Spleen (tissue), 11 donors: ENCODE measurements at regions not wholly inside any gene's neighbourhood (a gene's known extent, or its start where the extent isn't known, plus 50 kb on each side); places are given as distances from the start of the nearest gene placed in this dataset.

Experiments used
- DNase-seq: peaks from one replicate; pipeline ENCODE4 v3.0.0-alpha.2; 2020
- H3K27ac ChIP-seq, 8 donors: fragments of 200-600 bp; sonication (generic) in 7 of 8; 1 replicate in 4 of 8; 2 replicates in 4 of 8; pipeline versions ENCODE4 v1.5.0 to v1.8.0; 2016 to 2021; ENCODE audit warnings: inconsistent platforms in 4 of 8, mild to moderate bottlenecking in 4 of 8, moderate library complexity in 1 of 8
- H3K27me3 ChIP-seq, 7 donors: fragments of 200-600 bp; sonication (generic) in 6 of 7; replicated peaks in 1 of 7; 1 replicate in 4 of 7; 2 replicates in 3 of 7; pipeline versions ENCODE4 v1.5.0 to v1.8.0; 2016 to 2021; ENCODE audit warnings: inconsistent platforms in 3 of 7, mild to moderate bottlenecking in 1 of 7
- H3K36me3 ChIP-seq, 6 donors: fragments of 200-600 bp; sonication (generic) in 5 of 6; 1 replicate in 4 of 6; 2 replicates in 2 of 6; pipeline versions ENCODE4 v1.5.0 to v1.8.0; 2016 to 2021; ENCODE audit warnings: inconsistent platforms in 2 of 6
- H3K4me1 ChIP-seq, 6 donors: fragments of 200-600 bp; sonication (generic) in 5 of 6; 1 replicate in 3 of 6; 2 replicates in 3 of 6; pipeline versions ENCODE4 v1.5.0 to v1.8.0; 2016 to 2021; ENCODE audit warnings: inconsistent platforms in 3 of 6
- H3K4me3 ChIP-seq, 8 donors: fragments of 200-600 bp; sonication (generic) in 7 of 8; 1 replicate in 4 of 8; 2 replicates in 4 of 8; pipeline versions ENCODE4 v1.5.0 to v1.8.0; 2016 to 2021; ENCODE audit warnings: inconsistent platforms in 4 of 8, mild to moderate bottlenecking in 4 of 8, moderate library complexity in 2 of 8
- H3K9me3 ChIP-seq, 8 donors: fragments of 200-600 bp; sonication (generic) in 7 of 8; 1 replicate in 4 of 8; 2 replicates in 4 of 8; pipeline versions ENCODE4 v1.5.0 to v1.8.0; 2016 to 2021; ENCODE audit warnings: inconsistent platforms in 4 of 8
- POLR2A ChIP-seq, 3 donors: fragments of 450-650 bp; IDR thresholded peaks; one replicate each; pipeline ENCODE4 v1.5.1; 2017; ENCODE audit warnings: antibody characterized with exemption in 3 of 3, mild to moderate bottlenecking in 1 of 3
- POLR2AphosphoS5 ChIP-seq, 3 donors: sonication (generic); formaldehyde crosslinking; IDR thresholded peaks; one replicate each; pipeline ENCODE4 v1.5.1; 2017; ENCODE audit warnings: antibody characterized with exemption in 3 of 3
- WGBS, 5 donors: extraction: QIAGEN DNeasy Blood & Tissue Kit in 3 of 5; methylation state at CpG; one replicate each; pipeline versions ENCODE4 v1.1.5 to v1.1.7; 2013 to 2018; 5-methylcytosine and 5-hydroxymethylcytosine counted together
- intact Hi-C: fragments of 100-400 bp; cut with DNase I; formaldehyde crosslinking; loops from one replicate; pipeline ENCODE4 v1.15.0; 2023; ENCODE audit warnings: low total_unique reads
- TF ChIP-seq, protein P1 (sequence below), 11 experiments: fragments of 200-600 bp in 7 of 11; fragments of 450-650 bp in 4 of 11; sonication (generic) in 4 of 11; IDR thresholded peaks in 8 of 11; conservative IDR thresholded peaks in 3 of 11; 1 replicate in 7 of 11; 2 replicates in 4 of 11; pipeline versions ENCODE4 v1.4.0 to v1.8.0; 2016 to 2021; ENCODE audit warnings: antibody characterized with exemption in 11 of 11, inconsistent platforms in 4 of 11, mild to moderate bottlenecking in 1 of 11
- donor health status: healthy with polysubstance abuse.
- donor health status: DM: no; HTN: no; CAD: no; lungs with moderate emphysema.
- donor health status: DM: no; HTN: no; CAD: no.
- donor health status: Bipolar disorder and iron deficiency.
- donor health status: healthy.
- donor health status: DM: no; HTN: no; CAD: no.
- donor health status: DM: yes; HTN: yes; CAD: no.

- 50 to 79% (median 72%) methylated on average over 2 of the region's 2 CpGs for WGBS, 5 donors
- H3K27me3 ChIP-seq, result no peaks in the 10 kb centered on the region
- no peak for DNase-seq
- H3K4me1 ChIP-seq, result no peaks in the 10 kb centered on the region
- H3K9me3 ChIP-seq, result no peaks in the 10 kb centered on the region
- no peak overlapping the region for H3K27ac ChIP-seq
- no peak overlapping the region for H3K4me3 ChIP-seq
- TF ChIP-seq POLR2A (IDR thresholded peaks at IDR 0.05), result no peak
- TF ChIP-seq, protein P1, sequence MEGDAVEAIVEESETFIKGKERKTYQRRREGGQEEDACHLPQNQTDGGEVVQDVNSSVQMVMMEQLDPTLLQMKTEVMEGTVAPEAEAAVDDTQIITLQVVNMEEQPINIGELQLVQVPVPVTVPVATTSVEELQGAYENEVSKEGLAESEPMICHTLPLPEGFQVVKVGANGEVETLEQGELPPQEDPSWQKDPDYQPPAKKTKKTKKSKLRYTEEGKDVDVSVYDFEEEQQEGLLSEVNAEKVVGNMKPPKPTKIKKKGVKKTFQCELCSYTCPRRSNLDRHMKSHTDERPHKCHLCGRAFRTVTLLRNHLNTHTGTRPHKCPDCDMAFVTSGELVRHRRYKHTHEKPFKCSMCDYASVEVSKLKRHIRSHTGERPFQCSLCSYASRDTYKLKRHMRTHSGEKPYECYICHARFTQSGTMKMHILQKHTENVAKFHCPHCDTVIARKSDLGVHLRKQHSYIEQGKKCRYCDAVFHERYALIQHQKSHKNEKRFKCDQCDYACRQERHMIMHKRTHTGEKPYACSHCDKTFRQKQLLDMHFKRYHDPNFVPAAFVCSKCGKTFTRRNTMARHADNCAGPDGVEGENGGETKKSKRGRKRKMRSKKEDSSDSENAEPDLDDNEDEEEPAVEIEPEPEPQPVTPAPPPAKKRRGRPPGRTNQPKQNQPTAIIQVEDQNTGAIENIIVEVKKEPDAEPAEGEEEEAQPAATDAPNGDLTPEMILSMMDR (IDR thresholded peaks at IDR 0.05 in 8 of 11, conservative IDR thresholded peaks at IDR 0.05 in 3 of 11), result no peak
- TF ChIP-seq POLR2AphosphoS5 (IDR thresholded peaks at IDR 0.05), result no peak
- intact Hi-C loops, result no loop called here
- H3K36me3 ChIP-seq, result no peaks in the 10 kb centered on the region
These were observed 284.1 kb downstream of the ZBBX start for GRCh38 chr3:167095976-167096375.

GRCh38 chr3:167094632-167095031 lies 285.5 kb downstream of the ZBBX start:
- intact Hi-C loops, result no loop called here
- H3K9me3 ChIP-seq, result no peaks in the 10 kb centered on the region
- H3K4me1 ChIP-seq, result no peaks in the 10 kb centered on the region
- no peaks in the 10 kb centered on the region for H3K27me3 ChIP-seq
- H3K36me3 ChIP-seq, result no peaks in the 10 kb centered on the region
- no peak for DNase-seq
- no peak overlapping the region for H3K27ac ChIP-seq
- no peak overlapping the region for H3K4me3 ChIP-seq
- TF ChIP-seq, protein P1 (IDR thresholded peaks at IDR 0.05 in 8 of 11, conservative IDR thresholded peaks at IDR 0.05 in 3 of 11), result no peak
- no peak for TF ChIP-seq POLR2A (IDR thresholded peaks at IDR 0.05)
- no peak for TF ChIP-seq POLR2AphosphoS5 (IDR thresholded peaks at IDR 0.05)

DNA sequence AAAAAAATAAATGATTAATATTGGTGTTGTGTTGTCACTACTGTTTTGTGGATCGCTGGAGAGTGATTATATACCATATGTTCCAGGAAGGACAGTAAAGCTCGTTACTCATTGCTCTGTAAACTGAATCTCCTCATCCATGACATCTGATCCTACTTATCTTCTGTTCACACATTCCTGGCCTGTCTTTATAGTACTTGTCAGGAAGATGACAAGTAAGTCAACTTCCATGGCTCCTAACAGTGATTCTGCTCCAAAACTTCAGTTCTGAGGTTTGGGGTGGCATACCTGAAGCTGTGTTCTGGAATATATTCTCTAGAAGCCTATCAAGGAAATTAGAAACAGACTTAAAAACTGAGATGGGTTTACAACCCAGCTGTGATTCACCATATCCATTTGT lies 288.9 kb downstream of the ZBBX start:
- no peak for DNase-seq
- Histone ChIP-seq H3K27me3 (no peaks in the 10 kb centered on the region), H3K27ac (no peak overlapping the region), H3K4me3 (no peak overlapping the region), H3K9me3 (peaks cover 0 to 3% (median 0%) of the 10 kb centered on the region in 8 donors), H3K4me1 (no peaks in the 10 kb centered on the region), H3K36me3 (no peaks in the 10 kb centered on the region)
- 33 to 55% (median 40%) methylated on average over 2 of the region's 2 CpGs for WGBS, 5 donors
- TF ChIP-seq POLR2A (IDR thresholded peaks at IDR 0.05) (no peak), POLR2AphosphoS5 (IDR thresholded peaks at IDR 0.05) (no peak)
- TF ChIP-seq, protein P1 (IDR thresholded peaks at IDR 0.05 in 8 of 11, conservative IDR thresholded peaks at IDR 0.05 in 3 of 11), result no peak
- intact Hi-C loops, result no loop called here

GRCh38 chr3:167084545-167084944 lies 295.6 kb downstream of the ZBBX start:
- Histone ChIP-seq H3K4me3 (no peak overlapping the region), H3K9me3 (peaks cover 0 to 3% (median 0%) of the 10 kb centered on the region in 8 donors), H3K36me3 (no peaks in the 10 kb centered on the region), H3K27me3 (no peaks in the 10 kb centered on the region), H3K27ac (no peak overlapping the region), H3K4me1 (no peaks in the 10 kb centered on the region)
- 44 to 54% (median 47%) methylated on average over 2 of the region's 2 CpGs for WGBS, 5 donors
- no peak for TF ChIP-seq POLR2A (IDR thresholded peaks at IDR 0.05)
- TF ChIP-seq POLR2AphosphoS5 (IDR thresholded peaks at IDR 0.05), result no peak
- TF ChIP-seq, protein P1 (IDR thresholded peaks at IDR 0.05 in 8 of 11, conservative IDR thresholded peaks at IDR 0.05 in 3 of 11), result no peak
- intact Hi-C loops, result no loop called here
- DNase-seq, result no peak
